H1 (cell line): ENCODE measurements at regions not wholly inside any gene's neighbourhood (a gene's known extent, or its start where the extent isn't known, plus 50 kb on each side); places are given as distances from the start of the nearest gene placed in this dataset.

ENCODE experiments used
- CTCF ChIA-PET: fragments of 300-600 bp; sonication (Branson Sonifier 250); formaldehyde crosslinking; loops from one replicate; lab custom pipeline; 2021; ENCODE audit not compliant: partially characterized antibody; lab: Charles Lee
- POLR2A ChIA-PET: fragments of 300-600 bp; sonication (Branson Sonifier 250); formaldehyde crosslinking; loops from one replicate; lab custom pipeline; 2021; ENCODE audit warnings: inconsistent platforms; ENCODE audit not compliant: partially characterized antibody; lab: Charles Lee
- DNase-seq, 2 experiments: peaks; one replicate each; pipeline versions ENCODE4 v3.0.0 to v3.0.0-alpha.2; 2010 to 2022; ENCODE audit warnings: low spot score in 2 of 2, low read depth in 1 of 2, mixed read lengths in 1 of 2
- FAIRE-seq: peaks from 2 replicates; lab custom pipeline; 2011; peaks lifted over from hg19 to GRCh38; lab: Jason Lieb, UNC
- H2AFZ ChIP-seq: 2 replicates; pipeline ENCODE4 v1.8.1; 2012; ENCODE audit warnings: low read length, inconsistent platforms
- H2AK5ac ChIP-seq: 2 replicates; pipeline ENCODE4 v1.6.1; 2013; ENCODE audit warnings: low read depth, low read length
- H2BK120ac ChIP-seq: replicated peaks from 2 replicates; pipeline ENCODE3; 2013; ENCODE audit warnings: low read depth, low read length, inconsistent platforms
- H2BK12ac ChIP-seq: 2 replicates; pipeline ENCODE4 v1.6.1; 2013; ENCODE audit warnings: low read depth, low read length
- H2BK15ac ChIP-seq: 2 replicates; pipeline ENCODE4 v1.6.1; 2013; ENCODE audit warnings: low read length
- H2BK20ac ChIP-seq: 2 replicates; pipeline ENCODE4 v1.6.1; 2013; ENCODE audit warnings: low read length
- H2BK5ac ChIP-seq: 2 replicates; pipeline ENCODE4 v1.6.1; 2013; ENCODE audit warnings: low read depth, low read length
- H3K14ac ChIP-seq: 2 replicates; pipeline ENCODE4 v1.6.1; 2013; ENCODE audit warnings: inconsistent platforms; ENCODE audit not compliant: insufficient read length
- H3K18ac ChIP-seq: 2 replicates; pipeline ENCODE4 v1.6.1; 2013; ENCODE audit warnings: low read length; ENCODE audit errors: extremely low read depth
- H3K23ac ChIP-seq: 2 replicates; pipeline ENCODE4 v1.6.1; 2013; ENCODE audit warnings: inconsistent platforms; ENCODE audit not compliant: insufficient read length
- H3K23me2 ChIP-seq: 2 replicates; pipeline ENCODE4 v1.6.1; 2013; ENCODE audit warnings: low read depth, low read length
- H3K27ac ChIP-seq: 2 replicates; pipeline ENCODE4 v1.6.1; 2011; ENCODE audit warnings: low read depth, low read length, inconsistent platforms
- H3K27me3 ChIP-seq, 4 experiments: replicated peaks in 1 of 4; 1 replicate in 1 of 4; 2 replicates in 3 of 4; pipeline versions ENCODE4 v1.6.1 to v1.8.1; 2011 to 2013; ENCODE audit warnings: low read length in 3 of 4, mild to moderate bottlenecking in 3 of 4, inconsistent platforms in 2 of 4, mixed read lengths in 2 of 4, moderate library complexity in 1 of 4; ENCODE audit not compliant: control insufficient read depth in 3 of 4, insufficient read depth in 3 of 4; ENCODE audit errors: extremely low read depth in 1 of 4
- H3K36me3 ChIP-seq, 4 experiments: 2 replicates each; pipeline versions ENCODE4 v1.6.1 to v1.8.1; 2011 to 2013; ENCODE audit warnings: mild to moderate bottlenecking in 4 of 4, low read length in 3 of 4, moderate library complexity in 2 of 4, control low read depth in 1 of 4, inconsistent platforms in 1 of 4; ENCODE audit not compliant: insufficient read depth in 4 of 4, control insufficient read depth in 2 of 4
- H3K4ac ChIP-seq: replicated peaks from 2 replicates; pipeline ENCODE3; 2013; ENCODE audit warnings: low read length, low read depth, mixed read lengths, inconsistent platforms; ENCODE audit not compliant: insufficient read length
- H3K4me1 ChIP-seq, 4 experiments: replicated peaks in 1 of 4; 1 replicate in 1 of 4; 2 replicates in 3 of 4; pipeline versions ENCODE4 v1.6.1 to v1.8.1; 2011 to 2013; ENCODE audit warnings: low read length in 3 of 4, inconsistent platforms in 2 of 4, mixed read lengths in 1 of 4; ENCODE audit not compliant: insufficient read depth in 4 of 4, control insufficient read depth in 3 of 4
- H3K4me2 ChIP-seq, 2 experiments: 2 replicates each; pipeline versions ENCODE4 v1.6.1 to v1.8.1; 2011 to 2013; ENCODE audit warnings: low read depth in 2 of 2, low read length in 2 of 2, control low read depth in 1 of 2, inconsistent platforms in 1 of 2, mild to moderate bottlenecking in 1 of 2; ENCODE audit not compliant: insufficient read depth in 1 of 2
- H3K4me3 ChIP-seq, 4 experiments: fragments of 200-600, 300-600 bp in 1 of 4; sonication (generic), shearing (Covaris generic), sonication (Bioruptor Twin) in 1 of 4; 2 replicates each; pipeline versions ENCODE4 v1.5.1 to v1.8.1; 2011 to 2016; ENCODE audit warnings: low read length in 4 of 4, low read depth in 3 of 4, control low read depth in 2 of 4, inconsistent platforms in 2 of 4, mild to moderate bottlenecking in 2 of 4, mixed read lengths in 1 of 4, moderate library complexity in 1 of 4; ENCODE audit not compliant: insufficient read depth in 2 of 4; ENCODE audit errors: extremely low read depth in 1 of 4
- H3K56ac ChIP-seq: replicated peaks from 2 replicates; pipeline ENCODE3; 2013; ENCODE audit warnings: low read depth, mild to moderate bottlenecking, mixed read lengths, low read length, inconsistent platforms; ENCODE audit not compliant: insufficient read length
- H3K79me1 ChIP-seq: 2 replicates; pipeline ENCODE4 v1.6.1; 2013; ENCODE audit warnings: low read depth, low read length, control low read depth
- H3K79me2 ChIP-seq, 2 experiments: 2 replicates each; pipeline versions ENCODE4 v1.6.1 to v1.8.1; 2012 to 2013; ENCODE audit warnings: low read length in 2 of 2, mild to moderate bottlenecking in 2 of 2, inconsistent platforms in 1 of 2; ENCODE audit not compliant: insufficient read depth in 2 of 2, control insufficient read depth in 1 of 2
- H3K9ac ChIP-seq, 4 experiments: replicated peaks in 1 of 4; 1 replicate in 1 of 4; 2 replicates in 3 of 4; pipeline versions ENCODE4 v1.6.1 to v1.8.1; 2011 to 2013; ENCODE audit warnings: low read depth in 3 of 4, low read length in 3 of 4, control low read depth in 2 of 4, mild to moderate bottlenecking in 2 of 4, moderate library complexity in 2 of 4, inconsistent platforms in 1 of 4; ENCODE audit errors: extremely low read depth in 1 of 4
- H3K9me3 ChIP-seq, 2 experiments: 2 replicates each; pipeline versions ENCODE4 v1.6.1 to v1.8.1; 2012 to 2013; ENCODE audit warnings: mild to moderate bottlenecking in 2 of 2, moderate library complexity in 2 of 2, control low read depth in 1 of 2, inconsistent platforms in 1 of 2, low read depth in 1 of 2, low read length in 1 of 2, mixed read lengths in 1 of 2; ENCODE audit not compliant: insufficient read depth in 2 of 2
- H4K20me1 ChIP-seq, 2 experiments: replicated peaks in 1 of 2; 2 replicates each; pipeline versions ENCODE3 to v1.8.1; 2011 to 2013; ENCODE audit warnings: inconsistent platforms in 2 of 2, low read length in 2 of 2, mild to moderate bottlenecking in 1 of 2; ENCODE audit not compliant: insufficient read depth in 2 of 2, control insufficient read depth in 1 of 2
- H4K5ac ChIP-seq: 2 replicates; pipeline ENCODE4 v1.6.1; 2013; ENCODE audit warnings: low read length, low read depth, mixed read lengths, inconsistent platforms; ENCODE audit not compliant: insufficient read length
- H4K8ac ChIP-seq: 2 replicates; pipeline ENCODE4 v1.8.0; 2013; ENCODE audit warnings: mild to moderate bottlenecking, moderate library complexity, low read length, inconsistent platforms; ENCODE audit not compliant: insufficient read depth; ENCODE audit errors: extremely low read depth
- H4K91ac ChIP-seq: replicated peaks from 2 replicates; pipeline ENCODE3; 2013; ENCODE audit warnings: low read length, mixed read lengths, inconsistent platforms; ENCODE audit not compliant: insufficient read length
- EZH2 ChIP-seq: fragments of 200-600 bp; sonication (generic); IDR thresholded peaks from 2 replicates; pipeline ENCODE4 v1.7.1; 2012; ENCODE audit warnings: low read depth, mild to moderate bottlenecking, moderate library complexity, low read length, inconsistent platforms; ENCODE audit not compliant: severe bottlenecking
- JUN ChIP-seq: IDR thresholded peaks from 2 replicates; pipeline ENCODE4 v1.6.1; 2011; ENCODE audit warnings: low read depth, mild to moderate bottlenecking, improper control_type of control experiment, low read length
- SP4 ChIP-seq: IDR thresholded peaks from 2 replicates; pipeline ENCODE4 v1.6.1; 2012; ENCODE audit warnings: low read length, inconsistent platforms
- TEAD4 ChIP-seq: IDR thresholded peaks from 2 replicates; pipeline ENCODE4 v1.6.1; 2012; ENCODE audit warnings: low read depth, low read length, inconsistent platforms, mixed read lengths
- USF2 ChIP-seq: IDR thresholded peaks from 2 replicates; pipeline ENCODE4 v1.6.1; 2011; ENCODE audit warnings: low read length, improper control_type of control experiment
- WGBS, 2 experiments: shearing (Covaris generic) in 1 of 2; methylation state at CpG; one replicate each; pipeline versions ENCODE4 v1.1.6 to v1.1.7; 2013 to 2015; ENCODE audit warnings: low lambda C conversion rate in 2 of 2, mixed read lengths in 2 of 2, inconsistent platforms in 1 of 2, low coverage in 1 of 2, missing lambda C conversion rate in 1 of 2; ENCODE audit not compliant: insufficient replicate concordance in 2 of 2, insufficient coverage in 1 of 2, insufficient read length in 1 of 2; ENCODE audit errors: extremely low coverage in 1 of 2, missing lambda C conversion rate in 1 of 2; 5-methylcytosine and 5-hydroxymethylcytosine counted together

- no peak overlapping the region for H2AFZ ChIP-seq
- no peak overlapping the region for H2BK20ac ChIP-seq
- H4K91ac ChIP-seq, result no peak overlapping the region
- no peak overlapping the region for H3K4ac ChIP-seq
- H3K4me1 ChIP-seq, result no peaks in the 10 kb centered on the region
- POLR2A ChIA-PET, result no interaction called here
- H3K14ac ChIP-seq, result no peak overlapping the region
- H3K56ac ChIP-seq, result no peak overlapping the region
- CTCF ChIA-PET, result interaction anchor here (0.8 kb wide), 1 partner anchor 8 kb away, joined by 3 read pairs; no protein-coding TSS in a partner anchor
- H3K9ac ChIP-seq, result no peak overlapping the region
- FAIRE-seq, result no peak
- no peak overlapping the region for H3K27ac ChIP-seq
- no peak overlapping the region for H3K4me3 ChIP-seq
- H3K18ac ChIP-seq, result no peak overlapping the region
- TF ChIP-seq SP4 (no peak), JUN (no peak), TEAD4 (no peak), USF2 (no peak), EZH2 (no peak)
- no peak overlapping the region for H3K4me2 ChIP-seq
- no peak overlapping the region for H2AK5ac ChIP-seq
- no peaks in the 10 kb centered on the region for H3K9me3 ChIP-seq
- no peak overlapping the region for H2BK15ac ChIP-seq
- H2BK5ac ChIP-seq, result no peak overlapping the region
- H3K36me3 ChIP-seq, result peaks cover 0 to 23% (median 8%) of the 10 kb centered on the region in 4 experiments; a peak in 7 of 8 replicates
- peaks cover 0 to 2% of the 10 kb centered on the region in 2 experiments for H4K20me1 ChIP-seq
- H2BK120ac ChIP-seq, result no peak overlapping the region
- WGBS, 2 experiments, result 94% methylated on average over 3 of the region's 3 CpGs; no CpG with 5 or more reads in 1 of the 2 experiments
- no peak overlapping the region for H4K8ac ChIP-seq
- no peak overlapping the region for H4K5ac ChIP-seq
- no peak for DNase-seq
- no peak overlapping the region for H2BK12ac ChIP-seq
- H3K79me1 ChIP-seq, result no peaks in the 10 kb centered on the region
- H3K23ac ChIP-seq, result no peak overlapping the region
- H3K23me2 ChIP-seq, result no peaks in the 10 kb centered on the region
- no peaks in the 10 kb centered on the region for H3K27me3 ChIP-seq
- H3K79me2 ChIP-seq, result no peaks in the 10 kb centered on the region
These were observed 121.2 kb downstream of the LTN1 start for GRCh38 chr21:28871388-28872010.
